NCI-H774 (cell line): ENCODE measurements at regions not wholly inside any gene's neighbourhood (a gene's known extent, or its start where the extent isn't known, plus 50 kb on each side); places are given as distances from the start of the nearest gene placed in this dataset.
"Not testable (repeated sequence)": the region's sequence is repeated elsewhere in the genome, so short reads cannot be mapped to it uniquely, and the experiment has no call there.

Experiments
- DNase-seq: peaks from one replicate; lab custom pipeline; 2025; lab: John Stamatoyannopoulos, UW

- no peak for DNase-seq
Observed at GRCh38 chrX:22800360-22800759, 199.4 kb upstream of the DDX53 start.

- DNase-seq, result no peak
Observed at GRCh38 chrX:22800806-22801205, 199.0 kb upstream of the DDX53 start.

GRCh38 chrX:22803353-22803752, 196.4 kb upstream of the DDX53 start:
- DNase-seq, result no peak

GRCh38 chrX:22810876-22811275, 188.9 kb upstream of the DDX53 start:
- DNase-seq, result no peak

GRCh38 chrX:22818061-22818460, 181.7 kb upstream of the DDX53 start:
- no peak for DNase-seq

GRCh38 chrX:22855693-22856092, 144.1 kb upstream of the DDX53 start:
- DNase-seq, result no peak

GRCh38 chrX:22859642-22860041, 140.1 kb upstream of the DDX53 start:
- DNase-seq, result no peak

- not testable (repeated sequence) for DNase-seq
Observed at GRCh38 chrX:22866801-22867200, 133.0 kb upstream of the DDX53 start.

GRCh38 chrX:22882543-22882942, 117.2 kb upstream of the DDX53 start:
- DNase-seq, result no peak

- DNase-seq, result no peak
Observed at GRCh38 chrX:22889819-22890218, 109.9 kb upstream of the DDX53 start.

- DNase-seq, result no peak
Observed at GRCh38 chrX:22912616-22913015, 87.1 kb upstream of the DDX53 start.

- no peak for DNase-seq
Observed at GRCh38 chrX:22922961-22923360, 76.8 kb upstream of the DDX53 start.

GRCh38 chrX:22934640-22935039, 65.1 kb upstream of the DDX53 start:
- no peak for DNase-seq

GRCh38 chrX:22944945-22945344, 54.8 kb upstream of the DDX53 start:
- DNase-seq, result no peak
